ENCODE measurements at regions not wholly inside any gene's neighbourhood (a gene's known extent, or its start where the extent isn't known, plus 50 kb on each side); places are given as distances from the start of the nearest gene placed in this dataset.

- Histone ChIP-seq H3K9me3 (replicated peaks) (peaks cover 8% of the 10 kb centered on the region), H3K27me3 (ENCODE audit: low read depth) (no peaks in the 10 kb centered on the region), H3K27ac (replicated peaks) (no peak overlapping the region), H3K36me3 (no peaks in the 10 kb centered on the region), H3K4me1 (no peaks in the 10 kb centered on the region), H3K4me3 (no peak overlapping the region)
- no peak for TF ChIP-seq CTCF (IDR thresholded peaks at IDR 0.05; ENCODE audit: borderline replicate concordance)
- intact Hi-C loops (cut with micrococcal nuclease): no loop called here
- DNase-seq: no peak
Measured at GRCh38 chr4:43089730-43090129, 197.2 kb downstream of the GRXCR1 start.

- H3K27me3 ChIP-seq (ENCODE audit: low read depth): no peaks in the 10 kb centered on the region
- no peak for TF ChIP-seq CTCF (IDR thresholded peaks at IDR 0.05; ENCODE audit: borderline replicate concordance)
- intact Hi-C loops (cut with micrococcal nuclease): no loop called here
- no peaks in the 10 kb centered on the region for H3K36me3 ChIP-seq
- H3K4me1 ChIP-seq: no peaks in the 10 kb centered on the region
- H3K9me3 ChIP-seq (replicated peaks): no peaks in the 10 kb centered on the region
- H3K27ac ChIP-seq (replicated peaks): no peak overlapping the region
- no peak overlapping the region for H3K4me3 ChIP-seq
- DNase-seq: no peak
Measured at GRCh38 chr4:43103048-43103447, 210.5 kb downstream of the GRXCR1 start.

- H3K4me1 ChIP-seq: no peaks in the 10 kb centered on the region
Measured at GRCh38 chr4:43112139-43112538, 219.6 kb downstream of the GRXCR1 start.

GRCh38 chr4:43113196-43113595 lies 220.7 kb downstream of the GRXCR1 start:
- H3K27ac ChIP-seq (replicated peaks): no peak overlapping the region
- peaks cover 11% of the 10 kb centered on the region for H3K9me3 ChIP-seq (replicated peaks)
- intact Hi-C loops (cut with micrococcal nuclease): no loop called here
- no peaks in the 10 kb centered on the region for H3K36me3 ChIP-seq
- H3K4me1 ChIP-seq: no peaks in the 10 kb centered on the region
- no peak for DNase-seq
- no peak for TF ChIP-seq CTCF (IDR thresholded peaks at IDR 0.05; ENCODE audit: borderline replicate concordance)
- H3K27me3 ChIP-seq (ENCODE audit: low read depth): no peaks in the 10 kb centered on the region
- no peak overlapping the region for H3K4me3 ChIP-seq

More at GRCh38 chr4:43112139-43112538, 219.6 kb downstream of the GRXCR1 start:
- Histone ChIP-seq H3K27ac (replicated peaks) (no peak overlapping the region), H3K4me3 (no peak overlapping the region), H3K36me3 (no peaks in the 10 kb centered on the region), H3K27me3 (ENCODE audit: low read depth) (no peaks in the 10 kb centered on the region), H3K9me3 (replicated peaks) (peaks cover 11% of the 10 kb centered on the region)
- intact Hi-C loops (cut with micrococcal nuclease): no loop called here
- no peak for TF ChIP-seq CTCF (IDR thresholded peaks at IDR 0.05; ENCODE audit: borderline replicate concordance)
- no peak for DNase-seq

GRCh38 chr4:43126595-43126994 lies 234.1 kb downstream of the GRXCR1 start:
- Histone ChIP-seq H3K9me3 (replicated peaks) (no peaks in the 10 kb centered on the region), H3K36me3 (no peaks in the 10 kb centered on the region), H3K27me3 (ENCODE audit: low read depth) (no peaks in the 10 kb centered on the region), H3K4me1 (no peaks in the 10 kb centered on the region), H3K4me3 (no peak overlapping the region), H3K27ac (replicated peaks) (no peak overlapping the region)
- intact Hi-C loops (cut with micrococcal nuclease): no loop called here
- TF ChIP-seq CTCF (IDR thresholded peaks at IDR 0.05; ENCODE audit: borderline replicate concordance): no peak
- DNase-seq: no peak

Measured in left ventricle myocardium inferior (tissue), 1 donor.